ENCODE measurements at regions not wholly inside any gene's neighbourhood (a gene's known extent, or its start where the extent isn't known, plus 50 kb on each side); places are given as distances from the start of the nearest gene placed in this dataset.

DNA sequence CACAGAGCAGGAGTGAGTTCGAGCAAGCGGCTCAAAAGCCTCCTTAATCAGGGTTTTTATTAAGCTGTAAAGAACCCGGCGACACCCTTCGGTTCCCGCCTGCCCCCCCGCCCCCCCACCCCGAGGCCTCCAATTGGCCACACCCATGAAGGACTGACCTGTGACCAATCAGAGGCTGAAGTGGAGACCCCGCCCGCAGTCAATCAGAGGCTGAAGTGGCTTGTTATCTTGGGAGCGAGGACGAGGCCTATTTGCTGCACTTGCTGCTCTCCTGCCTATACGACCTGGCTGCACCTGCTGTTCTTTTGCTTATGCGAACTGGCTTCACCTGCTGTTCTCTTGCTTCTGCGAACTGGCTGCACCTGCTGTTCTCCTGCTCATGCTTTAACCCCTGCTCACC, 844.9 kb downstream of the OLFM4 start:
- TF ChIP-seq, protein P1, sequence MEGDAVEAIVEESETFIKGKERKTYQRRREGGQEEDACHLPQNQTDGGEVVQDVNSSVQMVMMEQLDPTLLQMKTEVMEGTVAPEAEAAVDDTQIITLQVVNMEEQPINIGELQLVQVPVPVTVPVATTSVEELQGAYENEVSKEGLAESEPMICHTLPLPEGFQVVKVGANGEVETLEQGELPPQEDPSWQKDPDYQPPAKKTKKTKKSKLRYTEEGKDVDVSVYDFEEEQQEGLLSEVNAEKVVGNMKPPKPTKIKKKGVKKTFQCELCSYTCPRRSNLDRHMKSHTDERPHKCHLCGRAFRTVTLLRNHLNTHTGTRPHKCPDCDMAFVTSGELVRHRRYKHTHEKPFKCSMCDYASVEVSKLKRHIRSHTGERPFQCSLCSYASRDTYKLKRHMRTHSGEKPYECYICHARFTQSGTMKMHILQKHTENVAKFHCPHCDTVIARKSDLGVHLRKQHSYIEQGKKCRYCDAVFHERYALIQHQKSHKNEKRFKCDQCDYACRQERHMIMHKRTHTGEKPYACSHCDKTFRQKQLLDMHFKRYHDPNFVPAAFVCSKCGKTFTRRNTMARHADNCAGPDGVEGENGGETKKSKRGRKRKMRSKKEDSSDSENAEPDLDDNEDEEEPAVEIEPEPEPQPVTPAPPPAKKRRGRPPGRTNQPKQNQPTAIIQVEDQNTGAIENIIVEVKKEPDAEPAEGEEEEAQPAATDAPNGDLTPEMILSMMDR (IDR thresholded peaks at IDR 0.05; ENCODE audit: extremely low read depth, low read depth, low read length), result no peak
- H3K27ac ChIP-seq (ENCODE audit: low read depth, low read length), result no peak overlapping the region
- no peak overlapping the region for H3K4me3 ChIP-seq (ENCODE audit: insufficient read depth, low read length)
- H2AFZ ChIP-seq (ENCODE audit: low read length), result no peak overlapping the region
- H3K4me1 ChIP-seq (ENCODE audit: insufficient read depth, low read length), result no peaks in the 10 kb centered on the region
- no peaks in the 10 kb centered on the region for H3K79me2 ChIP-seq (ENCODE audit: insufficient read depth, low read length)
- H3K9me3 ChIP-seq (ENCODE audit: low read depth, low read length), result no peaks in the 10 kb centered on the region
- no peaks in the 10 kb centered on the region for H3K27me3 ChIP-seq (ENCODE audit: insufficient read depth, low read length)
- no peaks in the 10 kb centered on the region for H3K36me3 ChIP-seq (ENCODE audit: insufficient read depth, low read length)
- no peak overlapping the region for H3K4me2 ChIP-seq (ENCODE audit: insufficient read depth, low read length)
- no peak for DNase-seq (ENCODE audit: insufficient read length, low spot score, missing footprints)
- H4K20me1 ChIP-seq (ENCODE audit: insufficient read depth, low read length), result no peaks in the 10 kb centered on the region

DNA sequence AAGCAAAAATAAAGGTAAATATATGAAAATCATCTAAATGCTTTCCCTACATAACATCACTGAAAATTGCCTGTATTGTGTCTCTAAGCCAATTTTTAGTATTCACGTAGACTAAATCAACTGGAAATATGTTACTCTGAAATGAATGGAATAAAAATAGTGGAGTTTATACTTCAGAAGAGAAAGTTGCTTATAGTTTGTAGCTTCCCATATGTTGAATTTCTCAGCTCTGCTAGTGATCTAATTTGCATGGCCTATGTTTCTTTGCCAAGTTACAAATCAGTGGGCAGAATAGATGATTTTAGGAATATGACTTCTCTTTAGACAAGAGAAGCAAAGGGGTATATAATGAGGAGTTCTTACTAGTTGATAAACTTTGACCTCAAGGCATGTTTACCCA, 850.2 kb downstream of the OLFM4 start:
- Histone ChIP-seq H3K79me2 (ENCODE audit: insufficient read depth, low read length) (no peaks in the 10 kb centered on the region), H4K20me1 (ENCODE audit: insufficient read depth, low read length) (no peaks in the 10 kb centered on the region), H3K27ac (ENCODE audit: low read depth, low read length) (no peak overlapping the region), H3K4me3 (ENCODE audit: insufficient read depth, low read length) (no peak overlapping the region), H3K36me3 (ENCODE audit: insufficient read depth, low read length) (no peaks in the 10 kb centered on the region), H2AFZ (ENCODE audit: low read length) (no peak overlapping the region), H3K27me3 (ENCODE audit: insufficient read depth, low read length) (no peaks in the 10 kb centered on the region), H3K4me2 (ENCODE audit: insufficient read depth, low read length) (no peak overlapping the region), H3K9me3 (ENCODE audit: low read depth, low read length) (no peaks in the 10 kb centered on the region), H3K4me1 (ENCODE audit: insufficient read depth, low read length) (no peaks in the 10 kb centered on the region)
- TF ChIP-seq, protein P1 (IDR thresholded peaks at IDR 0.05; ENCODE audit: extremely low read depth, low read depth, low read length), result no peak
- DNase-seq (ENCODE audit: insufficient read length, low spot score, missing footprints), result no peak

GRCh38 chr13:53885997-53886396, 857.4 kb downstream of the OLFM4 start:
- no peak for DNase-seq (ENCODE audit: insufficient read length, low spot score, missing footprints)
- H3K4me1 ChIP-seq (ENCODE audit: insufficient read depth, low read length), result no peaks in the 10 kb centered on the region
- no peak overlapping the region for H3K4me2 ChIP-seq (ENCODE audit: insufficient read depth, low read length)
- no peaks in the 10 kb centered on the region for H3K79me2 ChIP-seq (ENCODE audit: insufficient read depth, low read length)
- no peak overlapping the region for H3K27ac ChIP-seq (ENCODE audit: low read depth, low read length)
- no peaks in the 10 kb centered on the region for H3K9me3 ChIP-seq (ENCODE audit: low read depth, low read length)
- H3K36me3 ChIP-seq (ENCODE audit: insufficient read depth, low read length), result no peaks in the 10 kb centered on the region
- TF ChIP-seq, protein P1 (IDR thresholded peaks at IDR 0.05; ENCODE audit: extremely low read depth, low read depth, low read length), result no peak
- H3K4me3 ChIP-seq (ENCODE audit: insufficient read depth, low read length), result no peak overlapping the region
- no peaks in the 10 kb centered on the region for H4K20me1 ChIP-seq (ENCODE audit: insufficient read depth, low read length)
- H2AFZ ChIP-seq (ENCODE audit: low read length), result no peak overlapping the region
- no peaks in the 10 kb centered on the region for H3K27me3 ChIP-seq (ENCODE audit: insufficient read depth, low read length)

DNA sequence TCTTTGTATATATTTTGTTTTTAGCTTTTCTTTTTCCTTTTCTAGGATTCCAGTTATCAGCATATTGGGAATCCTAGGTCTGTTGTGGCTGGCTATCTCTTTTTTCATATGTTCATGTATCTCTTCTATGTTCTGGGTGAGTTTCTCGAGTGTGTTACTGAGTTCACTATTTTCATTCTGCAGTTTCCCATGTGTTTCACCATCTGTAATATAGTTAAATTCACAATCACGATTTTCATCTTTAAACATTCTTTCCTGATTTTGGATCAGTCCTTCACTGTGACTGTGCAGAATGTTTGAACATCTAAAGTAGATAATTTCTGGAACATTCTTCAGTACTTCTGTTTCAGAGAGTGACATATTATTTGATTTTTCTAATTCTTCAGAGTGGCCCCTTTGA, 862.1 kb downstream of the OLFM4 start:
- Histone ChIP-seq H3K9me3 (ENCODE audit: low read depth, low read length) (no peaks in the 10 kb centered on the region), H3K4me2 (ENCODE audit: insufficient read depth, low read length) (no peak overlapping the region), H3K36me3 (ENCODE audit: insufficient read depth, low read length) (no peaks in the 10 kb centered on the region), H3K4me3 (ENCODE audit: insufficient read depth, low read length) (no peak overlapping the region), H2AFZ (ENCODE audit: low read length) (no peak overlapping the region), H3K4me1 (ENCODE audit: insufficient read depth, low read length) (no peaks in the 10 kb centered on the region), H4K20me1 (ENCODE audit: insufficient read depth, low read length) (no peaks in the 10 kb centered on the region), H3K27me3 (ENCODE audit: insufficient read depth, low read length) (no peaks in the 10 kb centered on the region), H3K27ac (ENCODE audit: low read depth, low read length) (no peak overlapping the region), H3K79me2 (ENCODE audit: insufficient read depth, low read length) (no peaks in the 10 kb centered on the region)
- DNase-seq (ENCODE audit: insufficient read length, low spot score, missing footprints), result no peak
- TF ChIP-seq, protein P1 (IDR thresholded peaks at IDR 0.05; ENCODE audit: extremely low read depth, low read depth, low read length), result no peak
